CD4-positive, alpha-beta T cell treated with Interleukin-2 at 100 ng/mL for 4 hours (primary cell): ENCODE measurements at regions not wholly inside any gene's neighbourhood (a gene's known extent, or its start where the extent isn't known, plus 50 kb on each side); places are given as distances from the start of the nearest gene placed in this dataset.

Experiments used
- DNase-seq: peaks from one replicate; pipeline ENCODE4 v3.0.0-alpha.2; 2020; ENCODE audit warnings: low spot score

GRCh38 chr19:31560086-31561060 lies 211.1 kb upstream of the TSHZ3 start:
- no peak for DNase-seq

GRCh38 chr19:31562966-31563612 lies 213.9 kb upstream of the TSHZ3 start:
- DNase-seq, result no peak

GRCh38 chr19:31567776-31568175 lies 218.5 kb upstream of the TSHZ3 start:
- no peak for DNase-seq

- DNase-seq, result no peak
These were observed 219.5 kb upstream of the TSHZ3 start for GRCh38 chr19:31568724-31569123.

- DNase-seq, result no peak
These were observed 221.5 kb upstream of the TSHZ3 start for GRCh38 chr19:31570718-31571117.

GRCh38 chr19:31572102-31572975 lies 223.1 kb upstream of the TSHZ3 start:
- DNase-seq, result no peak

- no peak for DNase-seq
These were observed 223.7 kb upstream of the TSHZ3 start for GRCh38 chr19:31572976-31573298.

GRCh38 chr19:31574251-31574973 lies 225.2 kb upstream of the TSHZ3 start:
- DNase-seq, result no peak

- DNase-seq, result no peak
These were observed 226.7 kb upstream of the TSHZ3 start for GRCh38 chr19:31575846-31576335.

- DNase-seq, result no peak
These were observed 229.1 kb upstream of the TSHZ3 start for GRCh38 chr19:31578326-31578725.

GRCh38 chr19:31583148-31583547 lies 233.9 kb upstream of the TSHZ3 start:
- no peak for DNase-seq

- DNase-seq, result no peak
These were observed 237.0 kb upstream of the TSHZ3 start for GRCh38 chr19:31586282-31586681.

GRCh38 chr19:31589109-31589508 lies 239.9 kb upstream of the TSHZ3 start:
- no peak for DNase-seq

- no peak for DNase-seq
These were observed 242.0 kb upstream of the TSHZ3 start for GRCh38 chr19:31591258-31591657.

GRCh38 chr19:31592456-31592855 lies 243.2 kb upstream of the TSHZ3 start:
- DNase-seq, result no peak

- no peak for DNase-seq
These were observed 245.5 kb upstream of the TSHZ3 start for GRCh38 chr19:31594701-31595100.

- no peak for DNase-seq
These were observed 246.3 kb upstream of the TSHZ3 start for GRCh38 chr19:31595521-31595920.

- DNase-seq, result no peak
These were observed 247.5 kb upstream of the TSHZ3 start for GRCh38 chr19:31596751-31597150.

GRCh38 chr19:31597616-31598015 lies 248.4 kb upstream of the TSHZ3 start:
- DNase-seq, result no peak

- no peak for DNase-seq
These were observed 249.5 kb upstream of the TSHZ3 start for GRCh38 chr19:31598730-31599238.

- DNase-seq, result no peak
These were observed 251.6 kb upstream of the TSHZ3 start for GRCh38 chr19:31600731-31601295.
